ENCODE measurements at regions not wholly inside any gene's neighbourhood (a gene's known extent, or its start where the extent isn't known, plus 50 kb on each side); places are given as distances from the start of the nearest gene placed in this dataset.

- no peaks in the 10 kb centered on the region for H3K4me1 ChIP-seq (ENCODE audit: low read depth)
- intact Hi-C loops (cut with DNase I, micrococcal nuclease), result no loop called here
- no peak for DNase-seq
- no peak overlapping the region for H3K4me3 ChIP-seq
- no peaks in the 10 kb centered on the region for H3K36me3 ChIP-seq (ENCODE audit: low read depth)
- H3K9me3 ChIP-seq, result no peaks in the 10 kb centered on the region
- TF ChIP-seq, protein P1, sequence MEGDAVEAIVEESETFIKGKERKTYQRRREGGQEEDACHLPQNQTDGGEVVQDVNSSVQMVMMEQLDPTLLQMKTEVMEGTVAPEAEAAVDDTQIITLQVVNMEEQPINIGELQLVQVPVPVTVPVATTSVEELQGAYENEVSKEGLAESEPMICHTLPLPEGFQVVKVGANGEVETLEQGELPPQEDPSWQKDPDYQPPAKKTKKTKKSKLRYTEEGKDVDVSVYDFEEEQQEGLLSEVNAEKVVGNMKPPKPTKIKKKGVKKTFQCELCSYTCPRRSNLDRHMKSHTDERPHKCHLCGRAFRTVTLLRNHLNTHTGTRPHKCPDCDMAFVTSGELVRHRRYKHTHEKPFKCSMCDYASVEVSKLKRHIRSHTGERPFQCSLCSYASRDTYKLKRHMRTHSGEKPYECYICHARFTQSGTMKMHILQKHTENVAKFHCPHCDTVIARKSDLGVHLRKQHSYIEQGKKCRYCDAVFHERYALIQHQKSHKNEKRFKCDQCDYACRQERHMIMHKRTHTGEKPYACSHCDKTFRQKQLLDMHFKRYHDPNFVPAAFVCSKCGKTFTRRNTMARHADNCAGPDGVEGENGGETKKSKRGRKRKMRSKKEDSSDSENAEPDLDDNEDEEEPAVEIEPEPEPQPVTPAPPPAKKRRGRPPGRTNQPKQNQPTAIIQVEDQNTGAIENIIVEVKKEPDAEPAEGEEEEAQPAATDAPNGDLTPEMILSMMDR (IDR thresholded peaks at IDR 0.05), result no peak
- no peak for ATAC-seq
Observed at GRCh38 chr2:44836174-44836573, 105.3 kb upstream of the SIX3 start.

DNA sequence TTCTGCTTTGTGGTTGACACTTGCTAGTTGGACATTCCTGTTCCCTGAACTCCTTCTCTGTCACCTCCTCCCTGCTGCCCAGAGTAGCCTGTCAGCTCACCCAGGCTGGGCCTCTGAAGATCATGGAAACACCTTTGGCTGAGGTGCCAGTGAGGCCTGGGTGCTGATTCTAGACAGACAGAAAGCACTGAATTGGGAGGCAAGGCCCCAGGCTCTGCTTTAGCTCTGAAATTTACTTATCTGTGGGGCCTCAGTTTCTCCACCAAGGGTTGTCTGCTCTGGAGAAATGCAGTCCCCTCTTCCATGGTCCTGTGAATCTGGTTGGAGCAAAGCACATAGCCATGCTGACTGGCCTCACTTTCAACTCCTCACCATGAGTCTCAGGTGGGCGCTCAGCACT is 104.6 kb upstream of the SIX3 start:
- no peak for DNase-seq
- H3K4me3 ChIP-seq, result no peak overlapping the region
- intact Hi-C loops (cut with DNase I, micrococcal nuclease), result no loop called here
- ATAC-seq, result no peak
- H3K9me3 ChIP-seq, result no peaks in the 10 kb centered on the region
- H3K36me3 ChIP-seq (ENCODE audit: low read depth), result no peaks in the 10 kb centered on the region
- H3K4me1 ChIP-seq (ENCODE audit: low read depth), result no peaks in the 10 kb centered on the region
- TF ChIP-seq, protein P1 (IDR thresholded peaks at IDR 0.05), result no peak

- no peaks in the 10 kb centered on the region for H3K9me3 ChIP-seq
- DNase-seq (no peak), ATAC-seq (no peak)
- H3K4me1 ChIP-seq (ENCODE audit: low read depth), result no peaks in the 10 kb centered on the region
- no peaks in the 10 kb centered on the region for H3K36me3 ChIP-seq (ENCODE audit: low read depth)
- no peak overlapping the region for H3K4me3 ChIP-seq
- intact Hi-C loops (cut with DNase I, micrococcal nuclease), result no loop called here
- TF ChIP-seq, protein P1 (IDR thresholded peaks at IDR 0.05), result no peak
Observed at GRCh38 chr2:44838116-44838790, 103.2 kb upstream of the SIX3 start.

DNA sequence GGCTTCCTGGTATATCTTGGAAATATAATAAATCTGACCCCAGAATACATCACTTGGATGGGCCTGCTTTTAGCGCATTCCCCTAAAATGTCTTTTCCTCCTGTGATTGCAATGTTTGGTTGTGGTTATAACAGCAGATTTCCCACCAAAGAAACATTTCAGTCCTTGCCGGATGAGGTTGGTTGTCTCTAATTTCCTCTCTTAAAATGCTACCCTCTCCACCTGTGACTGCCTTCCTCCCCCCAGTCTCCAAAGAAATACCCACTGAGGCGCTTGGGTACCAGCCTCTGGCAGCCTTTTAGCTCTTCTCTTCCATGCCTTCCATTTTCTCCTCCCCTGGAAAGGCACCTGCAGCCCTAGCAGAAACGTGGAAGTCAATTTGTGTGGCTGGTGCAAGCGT is 102.1 kb upstream of the SIX3 start:
- H3K36me3 ChIP-seq (ENCODE audit: low read depth), result no peaks in the 10 kb centered on the region
- H3K9me3 ChIP-seq, result no peaks in the 10 kb centered on the region
- TF ChIP-seq, protein P1 (IDR thresholded peaks at IDR 0.05), result no peak
- H3K4me1 ChIP-seq (ENCODE audit: low read depth), result no peaks in the 10 kb centered on the region
- ATAC-seq (no peak), DNase-seq (no peak)
- no peak overlapping the region for H3K4me3 ChIP-seq
- intact Hi-C loops (cut with DNase I, micrococcal nuclease), result no loop called here

- Histone ChIP-seq H3K9me3 (no peaks in the 10 kb centered on the region), H3K4me3 (no peak overlapping the region), H3K36me3 (ENCODE audit: low read depth) (no peaks in the 10 kb centered on the region), H3K4me1 (ENCODE audit: low read depth) (no peaks in the 10 kb centered on the region)
- DNase-seq, result no peak
- TF ChIP-seq, protein P1 (IDR thresholded peaks at IDR 0.05), result no peak
- ATAC-seq, result no peak
- intact Hi-C loops (cut with DNase I, micrococcal nuclease), result no loop called here
Observed at GRCh38 chr2:44839771-44840502, 101.6 kb upstream of the SIX3 start.
